HG03066 (cell line): ENCODE measurements at regions not wholly inside any gene's neighbourhood (a gene's known extent, or its start where the extent isn't known, plus 50 kb on each side); places are given as distances from the start of the nearest gene placed in this dataset.

Experiments
- ATAC-seq: cut with Tn5 transposase; IDR thresholded peaks from one replicate; pipeline ENCODE4 v1.9.1; 2021; ENCODE audit warnings: low read depth; ENCODE audit not compliant: unreplicated experiment

GRCh38 chr14:95466506-95466905 is 49.9 kb downstream of the SYNE3 start:
- ATAC-seq = no peak

GRCh38 chr14:95465936-95466335 is 50.5 kb downstream of the SYNE3 start:
- no peak for ATAC-seq

- ATAC-seq = no peak
Measured at GRCh38 chr14:95465358-95465757, 51.1 kb downstream of the SYNE3 start.

- ATAC-seq = no peak
Measured at GRCh38 chr14:95464514-95464913, 51.9 kb downstream of the SYNE3 start.

GRCh38 chr14:95464103-95464502 is 52.3 kb downstream of the SYNE3 start:
- no peak for ATAC-seq

- ATAC-seq = no peak
Measured at GRCh38 chr14:95463171-95463901, 53.1 kb downstream of the SYNE3 start.

GRCh38 chr14:95462491-95462890 is 54.0 kb downstream of the SYNE3 start:
- ATAC-seq = no peak

- no peak for ATAC-seq
Measured at GRCh38 chr14:95460647-95461478, 55.6 kb downstream of the SYNE3 start.

GRCh38 chr14:95458906-95459305 is 57.5 kb downstream of the SYNE3 start:
- ATAC-seq = no peak

- no peak for ATAC-seq
Measured at GRCh38 chr14:95458459-95458858, 58.0 kb downstream of the SYNE3 start.

- no peak for ATAC-seq
Measured at GRCh38 chr14:95456281-95456680, 60.2 kb downstream of the SYNE3 start.

GRCh38 chr14:95455246-95455645 is 61.2 kb downstream of the SYNE3 start:
- ATAC-seq = no peak

GRCh38 chr14:95453713-95453980 is 62.8 kb downstream of the SYNE3 start:
- ATAC-seq = no peak

- no peak for ATAC-seq
Measured at GRCh38 chr14:95452893-95453712, 63.3 kb downstream of the SYNE3 start.

- ATAC-seq = no peak
Measured at GRCh38 chr14:95452176-95452892, 64.1 kb downstream of the SYNE3 start.

GRCh38 chr14:95449131-95449530 is 67.3 kb downstream of the SYNE3 start:
- ATAC-seq = no peak

GRCh38 chr14:95446470-95446869 is 70.0 kb downstream of the SYNE3 start:
- no peak for ATAC-seq

- no peak for ATAC-seq
Measured at GRCh38 chr14:95445676-95446075, 70.8 kb downstream of the SYNE3 start.

GRCh38 chr14:95445161-95445560 is 71.3 kb downstream of the SYNE3 start:
- no peak for ATAC-seq
